ENCODE measurements at regions not wholly inside any gene's neighbourhood (a gene's known extent, or its start where the extent isn't known, plus 50 kb on each side); places are given as distances from the start of the nearest gene placed in this dataset.

DNA sequence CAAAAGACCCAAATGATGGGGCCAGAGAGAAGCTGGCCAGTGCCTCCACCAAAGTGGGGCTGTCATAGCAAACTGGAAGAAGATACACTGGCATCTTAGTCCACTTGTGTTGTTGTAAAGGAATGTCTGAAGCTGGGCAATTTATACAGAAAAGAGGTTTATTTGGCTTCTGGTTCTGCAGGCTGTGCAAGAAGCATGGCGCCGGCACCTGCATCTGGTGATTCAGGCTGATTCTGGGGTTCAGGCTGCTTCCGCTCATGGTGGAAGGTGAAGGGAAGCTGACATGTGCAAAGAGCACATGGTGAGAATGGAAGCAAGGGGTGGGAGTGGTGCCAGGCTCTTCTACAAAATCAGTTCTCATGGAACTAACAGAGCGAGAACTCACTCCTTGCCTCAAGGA lies 135.9 kb upstream of the TWIST2 start:
- TF ChIP-seq, protein P1, sequence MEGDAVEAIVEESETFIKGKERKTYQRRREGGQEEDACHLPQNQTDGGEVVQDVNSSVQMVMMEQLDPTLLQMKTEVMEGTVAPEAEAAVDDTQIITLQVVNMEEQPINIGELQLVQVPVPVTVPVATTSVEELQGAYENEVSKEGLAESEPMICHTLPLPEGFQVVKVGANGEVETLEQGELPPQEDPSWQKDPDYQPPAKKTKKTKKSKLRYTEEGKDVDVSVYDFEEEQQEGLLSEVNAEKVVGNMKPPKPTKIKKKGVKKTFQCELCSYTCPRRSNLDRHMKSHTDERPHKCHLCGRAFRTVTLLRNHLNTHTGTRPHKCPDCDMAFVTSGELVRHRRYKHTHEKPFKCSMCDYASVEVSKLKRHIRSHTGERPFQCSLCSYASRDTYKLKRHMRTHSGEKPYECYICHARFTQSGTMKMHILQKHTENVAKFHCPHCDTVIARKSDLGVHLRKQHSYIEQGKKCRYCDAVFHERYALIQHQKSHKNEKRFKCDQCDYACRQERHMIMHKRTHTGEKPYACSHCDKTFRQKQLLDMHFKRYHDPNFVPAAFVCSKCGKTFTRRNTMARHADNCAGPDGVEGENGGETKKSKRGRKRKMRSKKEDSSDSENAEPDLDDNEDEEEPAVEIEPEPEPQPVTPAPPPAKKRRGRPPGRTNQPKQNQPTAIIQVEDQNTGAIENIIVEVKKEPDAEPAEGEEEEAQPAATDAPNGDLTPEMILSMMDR (conservative IDR thresholded peaks at IDR 0.05 in 1 of 2, IDR thresholded peaks at IDR 0.05 in 1 of 2; ENCODE audit: extremely low read depth in 1 of 2, insufficient read depth in 1 of 2, low read depth in 1 of 2, low read length in 2 of 2), result no peak
- no peak for TF ChIP-seq EZH2 (IDR thresholded peaks at IDR 0.05; ENCODE audit: borderline replicate concordance, low read length)
